Adrenal gland (tissue), 9 donors: ENCODE measurements at regions not wholly inside any gene's neighbourhood (a gene's known extent, or its start where the extent isn't known, plus 50 kb on each side); places are given as distances from the start of the nearest gene placed in this dataset.

Experiments used
- DNase-seq, 7 donors: peaks; one replicate each; pipeline ENCODE4 v3.0.0-alpha.2; 2019 to 2020
- H3K27ac ChIP-seq, 5 donors: fragments of 200-600 bp; sonication (generic) in 4 of 5; 1 replicate in 3 of 5; 2 replicates in 2 of 5; pipeline versions ENCODE4 v1.5.1 to v1.8.0; 2016 to 2020; ENCODE audit warnings: mild to moderate bottlenecking in 1 of 5
- H3K27me3 ChIP-seq: fragments of 200-600 bp; 2 replicates; pipeline ENCODE4 v1.8.0; 2021
- H3K36me3 ChIP-seq, 2 donors: fragments of 200-600 bp; replicated peaks in 1 of 2; 1 replicate in 1 of 2; 2 replicates in 1 of 2; pipeline versions ENCODE4 v1.5.1 to v1.8.0; 2018 to 2022
- H3K4me1 ChIP-seq, 2 donors: fragments of 200-600 bp; replicated peaks in 1 of 2; 1 replicate in 1 of 2; 2 replicates in 1 of 2; pipeline versions ENCODE4 v1.5.1 to v1.8.0; 2018 to 2021
- H3K4me3 ChIP-seq, 4 donors: fragments of 200-600 bp; sonication (generic) in 3 of 4; one replicate each; pipeline ENCODE4 v1.5.1; 2016 to 2018
- H3K9me3 ChIP-seq, 3 donors: fragments of 200-600 bp; sonication (generic) in 1 of 3; replicated peaks in 1 of 3; 1 replicate in 2 of 3; 2 replicates in 1 of 3; pipeline versions ENCODE4 v1.5.1 to v1.8.0; 2016 to 2021
- CTCF ChIP-seq, 6 experiments: fragments of 450-650 bp in 4 of 6; fragments of 200-600 bp in 2 of 6; sonication (generic) in 1 of 6; IDR thresholded peaks; 1 replicate in 5 of 6; 2 replicates in 1 of 6; pipeline versions ENCODE4 v1.5.1 to v1.8.0; 2016 to 2021; ENCODE audit warnings: antibody characterized with exemption in 6 of 6, mild to moderate bottlenecking in 2 of 6, moderate library complexity in 1 of 6
- POLR2A ChIP-seq, 2 donors: fragments of 450-650 bp; IDR thresholded peaks; one replicate each; pipeline ENCODE4 v1.6.1; 2017; ENCODE audit warnings: antibody characterized with exemption in 2 of 2, mild to moderate bottlenecking in 2 of 2, moderate library complexity in 1 of 2
- WGBS, 4 donors: extraction: QIAGEN DNeasy Blood & Tissue Kit in 2 of 4; methylation state at CpG; one replicate each; pipeline versions ENCODE4 v1.1.5 to v1.1.7; 2013 to 2017; 5-methylcytosine and 5-hydroxymethylcytosine counted together
- intact Hi-C, 2 donors: fragments of 100-400 bp; cut with DNase I; formaldehyde crosslinking; loops; one replicate each; pipeline versions ENCODE4 v1.14.1 to v1.15.0; 2022 to 2023
- donor health status: healthy with polysubstance abuse.
- donor health status: Bipolar disorder and iron deficiency.
- donor health status: DM: yes; HTN: yes; CAD: no.
- donor health status: DM: no; HTN: no; CAD: no.
- donor health status: DM: no; HTN: no; CAD: no.

DNA sequence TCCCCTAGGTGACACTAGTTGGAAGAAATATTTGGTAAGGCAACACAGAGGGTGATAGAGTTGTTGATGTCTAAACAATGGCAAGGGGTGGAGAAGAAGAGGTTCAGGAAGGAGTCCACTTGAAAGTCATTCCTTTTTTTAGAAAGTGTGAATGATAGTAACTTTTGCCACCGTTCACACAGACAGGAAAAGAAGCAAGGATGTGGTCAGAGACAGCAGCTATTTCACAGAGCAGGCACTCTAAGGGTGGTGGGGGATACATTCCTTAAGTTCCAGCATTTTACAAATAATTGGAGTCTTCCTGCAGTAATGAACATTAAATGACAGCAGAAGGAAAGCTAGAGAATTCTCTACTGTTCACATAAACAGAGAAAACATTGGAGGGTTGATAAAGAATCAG lies 75.4 kb upstream of the ZNF385D start:
- TF ChIP-seq POLR2A (IDR thresholded peaks at IDR 0.05) (no peak), CTCF (IDR thresholded peaks at IDR 0.05) (no peak)
- 20 to 37% (median 27%) methylated on average over 1 of the region's 1 CpG for WGBS, 4 donors
- Histone ChIP-seq H3K27me3 (no peaks in the 10 kb centered on the region), H3K4me1 (no peaks in the 10 kb centered on the region), H3K27ac (no peak overlapping the region), H3K9me3 (no peaks in the 10 kb centered on the region), H3K4me3 (no peak overlapping the region), H3K36me3 (no peaks in the 10 kb centered on the region)
- DNase-seq = no peak
- intact Hi-C loops = no loop called here

DNA sequence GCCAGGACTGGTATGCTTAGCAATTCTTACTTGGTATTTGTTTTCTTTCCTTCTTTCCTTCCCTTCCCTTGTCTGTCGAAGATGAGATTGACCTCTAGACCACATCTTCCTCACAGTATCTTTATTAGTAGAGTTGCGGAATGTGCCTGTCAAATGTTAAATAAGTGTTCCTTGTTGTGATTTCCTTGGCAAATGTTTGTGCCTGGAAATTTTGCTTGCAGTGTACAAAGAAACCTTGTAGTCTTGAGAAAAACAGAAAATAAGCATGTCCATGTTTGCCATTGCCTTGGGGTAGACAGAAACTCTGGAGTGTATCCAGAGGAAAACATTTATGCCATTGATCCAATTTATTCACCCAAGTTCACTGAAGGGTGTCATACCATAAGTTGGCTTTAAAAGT lies 79.5 kb upstream of the ZNF385D start:
- no peak overlapping the region for H3K27ac ChIP-seq
- no peak overlapping the region for H3K4me3 ChIP-seq
- DNase-seq = no peak
- H3K9me3 ChIP-seq = no peaks in the 10 kb centered on the region
- no peaks in the 10 kb centered on the region for H3K36me3 ChIP-seq
- 47 to 71% (median 49%) methylated on average over 2 of the region's 2 CpGs for WGBS, 4 donors
- intact Hi-C loops = no loop called here
- no peaks in the 10 kb centered on the region for H3K27me3 ChIP-seq
- no peaks in the 10 kb centered on the region for H3K4me1 ChIP-seq
- no peak for TF ChIP-seq POLR2A (IDR thresholded peaks at IDR 0.05)
- TF ChIP-seq CTCF (IDR thresholded peaks at IDR 0.05) = no peak

DNA sequence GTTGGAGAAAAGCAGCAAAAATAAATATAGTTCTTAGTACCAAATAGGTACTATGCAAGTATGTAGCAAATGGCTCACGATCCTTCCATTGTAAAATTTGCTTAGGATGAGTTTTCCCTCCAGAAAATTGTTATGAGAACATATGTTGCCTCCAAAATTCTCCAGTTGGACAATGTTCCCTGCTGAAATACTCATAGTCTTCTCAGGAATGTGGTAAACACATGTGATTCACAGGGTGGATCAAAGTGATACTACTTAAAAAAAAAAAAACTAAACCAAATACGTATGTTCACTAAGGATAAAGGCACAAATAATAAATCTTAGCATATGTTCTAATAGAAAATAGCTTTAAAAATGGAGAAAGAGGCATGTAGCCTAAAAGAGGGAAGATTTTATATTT lies 84.3 kb upstream of the ZNF385D start:
- H3K27me3 ChIP-seq = no peaks in the 10 kb centered on the region
- no peaks in the 10 kb centered on the region for H3K36me3 ChIP-seq
- DNase-seq = no peak
- H3K4me3 ChIP-seq = no peak overlapping the region
- H3K27ac ChIP-seq = no peak overlapping the region
- TF ChIP-seq POLR2A (IDR thresholded peaks at IDR 0.05) (no peak), CTCF (IDR thresholded peaks at IDR 0.05) (no peak)
- H3K9me3 ChIP-seq = no peaks in the 10 kb centered on the region
- 73 to 79% (median 77%) methylated on average over 2 of the region's 2 CpGs for WGBS, 4 donors
- no peaks in the 10 kb centered on the region for H3K4me1 ChIP-seq
- intact Hi-C loops = no loop called here

GRCh38 chr3:21836227-21836626 lies 85.2 kb upstream of the ZNF385D start:
- no peaks in the 10 kb centered on the region for H3K36me3 ChIP-seq
- H3K9me3 ChIP-seq = no peaks in the 10 kb centered on the region
- H3K4me1 ChIP-seq = no peaks in the 10 kb centered on the region
- no peak overlapping the region for H3K27ac ChIP-seq
- no peak for DNase-seq
- no peak for TF ChIP-seq POLR2A (IDR thresholded peaks at IDR 0.05)
- TF ChIP-seq CTCF (IDR thresholded peaks at IDR 0.05) = no peak
- H3K4me3 ChIP-seq = no peak overlapping the region
- intact Hi-C loops = no loop called here
- WGBS, 4 donors = 83 to 87% (median 87%) methylated on average over 4 of the region's 4 CpGs
- no peaks in the 10 kb centered on the region for H3K27me3 ChIP-seq
